ENCODE measurements at regions not wholly inside any gene's neighbourhood (a gene's known extent, or its start where the extent isn't known, plus 50 kb on each side); places are given as distances from the start of the nearest gene placed in this dataset.

DNA sequence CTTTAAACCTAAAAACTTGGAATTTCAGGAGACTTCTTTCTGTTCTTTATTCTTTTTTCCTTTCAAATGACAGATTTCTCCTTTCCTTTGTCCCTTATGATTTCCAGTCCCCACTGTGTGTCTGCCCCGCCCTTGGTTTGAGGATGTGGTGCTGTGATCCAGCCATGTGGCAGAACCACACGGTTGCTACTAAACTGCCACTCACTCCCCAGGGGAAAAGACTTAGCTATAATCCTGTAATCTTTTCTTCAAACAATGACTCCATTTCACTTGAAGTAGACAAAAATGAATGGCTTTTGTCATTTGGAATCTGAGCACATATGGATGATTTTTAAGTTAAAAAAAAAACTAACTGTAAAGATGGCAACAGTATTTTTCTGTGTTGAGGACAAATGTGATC, 76.2 kb upstream of the STAM2 start:
- TF ChIP-seq, protein P1, sequence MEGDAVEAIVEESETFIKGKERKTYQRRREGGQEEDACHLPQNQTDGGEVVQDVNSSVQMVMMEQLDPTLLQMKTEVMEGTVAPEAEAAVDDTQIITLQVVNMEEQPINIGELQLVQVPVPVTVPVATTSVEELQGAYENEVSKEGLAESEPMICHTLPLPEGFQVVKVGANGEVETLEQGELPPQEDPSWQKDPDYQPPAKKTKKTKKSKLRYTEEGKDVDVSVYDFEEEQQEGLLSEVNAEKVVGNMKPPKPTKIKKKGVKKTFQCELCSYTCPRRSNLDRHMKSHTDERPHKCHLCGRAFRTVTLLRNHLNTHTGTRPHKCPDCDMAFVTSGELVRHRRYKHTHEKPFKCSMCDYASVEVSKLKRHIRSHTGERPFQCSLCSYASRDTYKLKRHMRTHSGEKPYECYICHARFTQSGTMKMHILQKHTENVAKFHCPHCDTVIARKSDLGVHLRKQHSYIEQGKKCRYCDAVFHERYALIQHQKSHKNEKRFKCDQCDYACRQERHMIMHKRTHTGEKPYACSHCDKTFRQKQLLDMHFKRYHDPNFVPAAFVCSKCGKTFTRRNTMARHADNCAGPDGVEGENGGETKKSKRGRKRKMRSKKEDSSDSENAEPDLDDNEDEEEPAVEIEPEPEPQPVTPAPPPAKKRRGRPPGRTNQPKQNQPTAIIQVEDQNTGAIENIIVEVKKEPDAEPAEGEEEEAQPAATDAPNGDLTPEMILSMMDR (IDR thresholded peaks at IDR 0.05): no peak
- no peak for TF ChIP-seq RXRA (IDR thresholded peaks at IDR 0.05; ENCODE audit: borderline replicate concordance, low read depth)
- TF ChIP-seq, protein P2, sequence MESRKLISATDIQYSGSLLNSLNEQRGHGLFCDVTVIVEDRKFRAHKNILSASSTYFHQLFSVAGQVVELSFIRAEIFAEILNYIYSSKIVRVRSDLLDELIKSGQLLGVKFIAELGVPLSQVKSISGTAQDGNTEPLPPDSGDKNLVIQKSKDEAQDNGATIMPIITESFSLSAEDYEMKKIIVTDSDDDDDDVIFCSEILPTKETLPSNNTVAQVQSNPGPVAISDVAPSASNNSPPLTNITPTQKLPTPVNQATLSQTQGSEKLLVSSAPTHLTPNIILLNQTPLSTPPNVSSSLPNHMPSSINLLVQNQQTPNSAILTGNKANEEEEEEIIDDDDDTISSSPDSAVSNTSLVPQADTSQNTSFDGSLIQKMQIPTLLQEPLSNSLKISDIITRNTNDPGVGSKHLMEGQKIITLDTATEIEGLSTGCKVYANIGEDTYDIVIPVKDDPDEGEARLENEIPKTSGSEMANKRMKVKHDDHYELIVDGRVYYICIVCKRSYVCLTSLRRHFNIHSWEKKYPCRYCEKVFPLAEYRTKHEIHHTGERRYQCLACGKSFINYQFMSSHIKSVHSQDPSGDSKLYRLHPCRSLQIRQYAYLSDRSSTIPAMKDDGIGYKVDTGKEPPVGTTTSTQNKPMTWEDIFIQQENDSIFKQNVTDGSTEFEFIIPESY (IDR thresholded peaks at IDR 0.05; ENCODE audit: borderline replicate concordance, low read depth): no peak
- TF ChIP-seq SMC3 (IDR thresholded peaks at IDR 0.05; ENCODE audit: low read depth, low read length): no peak
- TF ChIP-seq RFX5 (IDR thresholded peaks at IDR 0.05; ENCODE audit: low read length): no peak
- no peak for TF ChIP-seq FOXM1 (IDR thresholded peaks at IDR 0.05; ENCODE audit: low read depth)
- no peak for TF ChIP-seq POLR2AphosphoS5 (IDR thresholded peaks at IDR 0.05; ENCODE audit: low read depth, low read length)
- TF ChIP-seq YY1 (IDR thresholded peaks at IDR 0.05; ENCODE audit: low read depth): no peak
- no peak for TF ChIP-seq EP300 (IDR thresholded peaks at IDR 0.05; ENCODE audit: borderline replicate concordance in 1 of 2, low read depth in 1 of 2, low read length in 1 of 2)
- no peak for TF ChIP-seq PBX3 (IDR thresholded peaks at IDR 0.05)
- TF ChIP-seq RAD21 (IDR thresholded peaks at IDR 0.05; ENCODE audit: low read length): no peak
